Loucy (cell line): ENCODE measurements at regions not wholly inside any gene's neighbourhood (a gene's known extent, or its start where the extent isn't known, plus 50 kb on each side); places are given as distances from the start of the nearest gene placed in this dataset.

Experiments
- H2AFZ ChIP-seq: fragments of 200-600 bp; sonication (generic); 2 replicates; pipeline ENCODE4 v1.6.0; 2016; ENCODE audit warnings: antibody characterized with exemption, mild to moderate bottlenecking, low read length, moderate library complexity
- H3F3A ChIP-seq: fragments of 200-600 bp; 2 replicates; pipeline ENCODE4 v1.6.0; 2016; ENCODE audit warnings: antibody characterized with exemption, low read depth, mild to moderate bottlenecking
- H3K27me3 ChIP-seq: fragments of 200-600 bp; sonication (generic); 2 replicates; pipeline ENCODE4 v1.6.1; 2014; ENCODE audit warnings: low read length, mild to moderate bottlenecking; ENCODE audit not compliant: insufficient read depth, poor library complexity, severe bottlenecking
- H3K36me3 ChIP-seq: fragments of 200-600 bp; sonication (generic); 2 replicates; pipeline ENCODE4 v1.6.1; 2016; ENCODE audit warnings: low read length; ENCODE audit not compliant: insufficient read depth
- H3K4me1 ChIP-seq: fragments of 200-600 bp; sonication (generic); 2 replicates; pipeline ENCODE4 v1.5.1; 2014; ENCODE audit warnings: low read length, mild to moderate bottlenecking; ENCODE audit not compliant: insufficient read depth, poor library complexity, severe bottlenecking
- H3K4me2 ChIP-seq: fragments of 200-600 bp; sonication (generic); 2 replicates; pipeline ENCODE4 v1.6.0; 2014; ENCODE audit warnings: antibody characterized with exemption, low read length, low read depth, mild to moderate bottlenecking; ENCODE audit not compliant: poor library complexity, severe bottlenecking
- H3K4me3 ChIP-seq: fragments of 200-600 bp; sonication (generic); 2 replicates; pipeline ENCODE4 v1.5.1; 2014; ENCODE audit warnings: low read length, mild to moderate bottlenecking, mixed read lengths; ENCODE audit not compliant: poor library complexity, severe bottlenecking
- H3K79me2 ChIP-seq: fragments of 200-600 bp; sonication (generic); 2 replicates; pipeline ENCODE4 v1.6.1; 2014; ENCODE audit warnings: low read length; ENCODE audit not compliant: insufficient read depth
- H3K9ac ChIP-seq: fragments of 200-600 bp; sonication (generic); 2 replicates; pipeline ENCODE4 v1.6.0; 2014; ENCODE audit warnings: mild to moderate bottlenecking, low read depth, low read length, moderate library complexity; ENCODE audit not compliant: poor library complexity, severe bottlenecking
- H3K9me2 ChIP-seq: fragments of 200-600 bp; sonication (generic); replicated peaks from 2 replicates; pipeline ENCODE4 v1.6.1; 2016; ENCODE audit warnings: low read depth, low read length, mixed read lengths
- H3K9me3 ChIP-seq: fragments of 200-600 bp; sonication (generic); 2 replicates; pipeline ENCODE4 v1.6.1; 2014; ENCODE audit warnings: mild to moderate bottlenecking, antibody characterized with exemption, low read length, low read depth; ENCODE audit not compliant: insufficient read depth
- H4K20me1 ChIP-seq: fragments of 200-600 bp; sonication (generic); 2 replicates; pipeline ENCODE4 v1.6.0; 2014; ENCODE audit warnings: antibody characterized with exemption, low read length, mild to moderate bottlenecking; ENCODE audit not compliant: insufficient read depth, poor library complexity, severe bottlenecking
- CTCF ChIP-seq: fragments of 200-600 bp; sonication (generic); conservative IDR thresholded peaks from 2 replicates; pipeline ENCODE4 v1.5.1; 2014; ENCODE audit warnings: mild to moderate bottlenecking, antibody characterized with exemption, low read length
- EZH2phosphoT487 ChIP-seq: fragments of 200-600 bp; IDR thresholded peaks from 2 replicates; pipeline ENCODE4 v1.6.1; 2018; ENCODE audit warnings: antibody characterized with exemption, mild to moderate bottlenecking, moderate library complexity, borderline replicate concordance

- TF ChIP-seq EZH2phosphoT487: no peak
- no peak for TF ChIP-seq CTCF
- no peaks in the 10 kb centered on the region for H3K4me1 ChIP-seq
- H3K27me3 ChIP-seq: no peaks in the 10 kb centered on the region
Measured at GRCh38 chr6:94845742-94846141, 731.6 kb upstream of the MANEA start.

GRCh38 chr6:94835264-94835663 is 742.1 kb upstream of the MANEA start:
- Histone ChIP-seq H3K27me3 (no peaks in the 10 kb centered on the region), H4K20me1 (no peaks in the 10 kb centered on the region)

More at GRCh38 chr6:94845742-94846141, 731.6 kb upstream of the MANEA start:
- Histone ChIP-seq H3K4me2 (no peak overlapping the region), H3K9me3 (no peaks in the 10 kb centered on the region), H4K20me1 (no peaks in the 10 kb centered on the region), H3K9me2 (no peaks in the 10 kb centered on the region), H3K79me2 (no peaks in the 10 kb centered on the region), H3K4me3 (no peak overlapping the region), H3K9ac (no peak overlapping the region), H2AFZ (no peak overlapping the region), H3K36me3 (no peaks in the 10 kb centered on the region), H3F3A (no peaks in the 10 kb centered on the region)

GRCh38 chr6:94813806-94814205 is 763.5 kb upstream of the MANEA start:
- H3K9me3 ChIP-seq: no peaks in the 10 kb centered on the region
- no peaks in the 10 kb centered on the region for H4K20me1 ChIP-seq
- TF ChIP-seq EZH2phosphoT487: no peak
- TF ChIP-seq CTCF: no peak; the same call in 1 of the 2 replicates
- H3K79me2 ChIP-seq: no peaks in the 10 kb centered on the region
- no peaks in the 10 kb centered on the region for H3K27me3 ChIP-seq
- no peak overlapping the region for H2AFZ ChIP-seq
- H3K4me2 ChIP-seq: no peak overlapping the region
- no peak overlapping the region for H3K9ac ChIP-seq
- H3K4me1 ChIP-seq: no peaks in the 10 kb centered on the region
- H3K36me3 ChIP-seq: no peaks in the 10 kb centered on the region
- no peaks in the 10 kb centered on the region for H3F3A ChIP-seq
- no peak overlapping the region for H3K4me3 ChIP-seq
- no peaks in the 10 kb centered on the region for H3K9me2 ChIP-seq

More at GRCh38 chr6:94835264-94835663, 742.1 kb upstream of the MANEA start:
- no peaks in the 10 kb centered on the region for H3K9me2 ChIP-seq
- H3K4me1 ChIP-seq: no peaks in the 10 kb centered on the region
- TF ChIP-seq CTCF (no peak), EZH2phosphoT487 (no peak)
- H2AFZ ChIP-seq: no peak overlapping the region
- no peak overlapping the region for H3K4me2 ChIP-seq
- H3K9ac ChIP-seq: no peak overlapping the region
- no peaks in the 10 kb centered on the region for H3F3A ChIP-seq
- H3K4me3 ChIP-seq: no peak overlapping the region
- H3K79me2 ChIP-seq: no peaks in the 10 kb centered on the region
- H3K36me3 ChIP-seq: no peaks in the 10 kb centered on the region
- H3K9me3 ChIP-seq: no peaks in the 10 kb centered on the region
